HG03460 (cell line): ENCODE measurements at regions not wholly inside any gene's neighbourhood (a gene's known extent, or its start where the extent isn't known, plus 50 kb on each side); places are given as distances from the start of the nearest gene placed in this dataset.

Source experiments
- ATAC-seq: cut with Tn5 transposase; IDR thresholded peaks from one replicate; pipeline ENCODE4 v1.9.1; 2021; ENCODE audit not compliant: unreplicated experiment

GRCh38 chr9:23934291-23934906, 108.4 kb upstream of the ELAVL2 start:
- no peak for ATAC-seq

GRCh38 chr9:23933348-23933747, 107.3 kb upstream of the ELAVL2 start:
- ATAC-seq: no peak

GRCh38 chr9:23926368-23926767, 100.3 kb upstream of the ELAVL2 start:
- peak; percentile 82 for ATAC-seq

- no peak for ATAC-seq
These were observed 88.5 kb upstream of the ELAVL2 start for GRCh38 chr9:23914431-23915003.

GRCh38 chr9:23907343-23907742, 81.3 kb upstream of the ELAVL2 start:
- ATAC-seq: no peak

GRCh38 chr9:23887781-23888180, 61.7 kb upstream of the ELAVL2 start:
- no peak for ATAC-seq
